KBM-7 (cell line): ENCODE measurements at regions not wholly inside any gene's neighbourhood (a gene's known extent, or its start where the extent isn't known, plus 50 kb on each side); places are given as distances from the start of the nearest gene placed in this dataset.

Source experiments
- DNase-seq: peaks from one replicate; pipeline ENCODE4 v3.0.0-alpha.2; 2015
- in situ Hi-C: fragments of 300-500 bp; cut with MboI; formaldehyde crosslinking; loops from 2 replicates; pipeline ENCODE4 v1.14.3; 2020; ENCODE audit warnings: low sequenced_read_pairs, low pct_unique_long_range_greater_than_20kb, mixed read lengths

GRCh38 chr20:24098886-24099285 lies 110.3 kb upstream of the GGTLC1 start:
- DNase-seq: no peak
- in situ Hi-C loops: no loop called here

DNA sequence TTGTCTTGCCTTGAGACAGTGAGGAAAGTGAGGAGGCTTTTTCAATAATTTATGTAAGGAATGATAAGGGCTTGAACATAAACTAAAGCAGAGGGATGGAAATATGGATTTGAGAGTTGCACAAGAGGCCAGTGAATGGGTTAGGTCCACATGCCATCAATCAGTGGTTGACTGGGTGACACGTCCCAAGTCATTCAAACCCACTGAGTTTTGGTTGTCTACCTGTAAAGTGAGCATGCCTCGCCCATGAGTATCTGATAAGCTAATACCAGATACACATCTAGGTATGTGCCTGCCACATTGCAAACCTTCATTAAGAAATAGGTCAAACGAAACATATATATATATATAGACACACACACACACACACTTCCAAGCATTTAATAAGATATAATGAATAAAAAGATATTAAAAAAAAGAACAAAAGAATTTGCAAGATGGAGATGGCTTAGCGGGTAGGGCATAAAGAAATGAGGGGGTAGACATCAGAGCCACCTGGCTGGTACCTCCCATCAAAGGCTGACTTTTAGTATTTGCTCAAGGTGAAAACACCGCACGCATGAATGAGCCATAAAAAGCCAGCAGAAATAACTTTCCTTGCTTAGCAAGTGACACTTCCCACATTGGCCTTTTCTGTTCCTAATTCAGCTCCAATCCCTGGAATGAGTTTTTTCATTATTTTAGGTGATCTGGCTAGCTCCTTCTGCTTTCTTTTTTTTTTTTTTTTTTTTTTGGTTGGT lies 109.1 kb upstream of the GGTLC1 start:
- no peak for DNase-seq
- in situ Hi-C loops: no loop called here

DNA sequence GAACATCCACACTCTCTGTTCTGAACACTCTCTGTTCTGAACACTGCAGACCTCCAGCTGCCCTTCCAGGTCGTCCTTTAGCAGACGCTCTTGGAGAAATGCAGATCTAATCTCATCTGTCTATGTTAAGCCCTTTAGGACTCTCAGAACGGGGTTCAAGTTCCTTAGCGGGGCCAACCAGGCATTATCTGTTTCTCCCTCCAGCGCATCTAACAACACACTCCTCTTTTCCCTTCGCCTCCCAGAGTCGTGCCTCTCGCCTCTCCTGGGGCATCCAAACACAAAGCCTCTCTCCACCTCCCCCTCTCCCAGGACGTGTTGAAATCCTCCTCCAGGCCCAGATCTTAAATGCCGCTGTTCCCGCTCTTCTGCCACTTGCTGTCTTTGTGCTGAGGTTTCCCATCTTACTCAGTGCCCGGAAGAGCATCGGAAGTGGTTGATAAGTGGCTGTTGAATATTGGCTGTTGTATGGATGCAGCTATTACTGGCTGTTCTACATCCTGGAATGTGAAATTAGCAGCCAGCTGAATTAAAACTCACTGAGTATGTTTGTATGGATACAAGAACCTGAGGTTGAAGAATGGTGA lies 108.4 kb upstream of the GGTLC1 start:
- no peak for DNase-seq
- in situ Hi-C loops: no loop called here

- no peak for DNase-seq
- in situ Hi-C loops: no loop called here
Measured at GRCh38 chr20:24096264-24096663, 107.7 kb upstream of the GGTLC1 start.

GRCh38 chr20:24095756-24096155 lies 107.2 kb upstream of the GGTLC1 start:
- no peak for DNase-seq
- in situ Hi-C loops: no loop called here

GRCh38 chr20:24095303-24095702 lies 106.7 kb upstream of the GGTLC1 start:
- in situ Hi-C loops: no loop called here
- DNase-seq: no peak

- in situ Hi-C loops: no loop called here
- DNase-seq: no peak
Measured at GRCh38 chr20:24089576-24089975, 101.0 kb upstream of the GGTLC1 start.

- in situ Hi-C loops: no loop called here
- DNase-seq: no peak
Measured at GRCh38 chr20:24086121-24086520, 97.5 kb upstream of the GGTLC1 start.

DNA sequence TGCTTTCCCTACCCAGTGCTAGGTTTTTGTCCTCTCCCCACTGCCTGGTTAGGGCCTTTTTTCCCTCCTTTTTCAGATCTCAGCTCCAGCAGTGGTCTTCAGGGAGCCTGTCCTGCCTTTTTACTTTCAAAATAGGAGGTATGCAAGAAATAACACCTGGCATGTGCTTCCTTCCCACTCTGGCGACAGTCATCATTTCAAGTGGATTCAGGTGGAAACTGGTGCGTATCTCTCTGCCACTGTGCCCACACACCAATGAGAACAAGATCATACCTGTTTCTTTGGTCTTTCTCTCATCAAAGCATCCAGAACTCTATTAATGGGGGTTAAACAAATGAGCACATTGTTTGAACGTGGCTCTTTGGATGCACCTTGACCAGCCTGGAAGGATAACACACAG lies 95.7 kb upstream of the GGTLC1 start:
- no peak for DNase-seq
- in situ Hi-C loops: no loop called here

DNA sequence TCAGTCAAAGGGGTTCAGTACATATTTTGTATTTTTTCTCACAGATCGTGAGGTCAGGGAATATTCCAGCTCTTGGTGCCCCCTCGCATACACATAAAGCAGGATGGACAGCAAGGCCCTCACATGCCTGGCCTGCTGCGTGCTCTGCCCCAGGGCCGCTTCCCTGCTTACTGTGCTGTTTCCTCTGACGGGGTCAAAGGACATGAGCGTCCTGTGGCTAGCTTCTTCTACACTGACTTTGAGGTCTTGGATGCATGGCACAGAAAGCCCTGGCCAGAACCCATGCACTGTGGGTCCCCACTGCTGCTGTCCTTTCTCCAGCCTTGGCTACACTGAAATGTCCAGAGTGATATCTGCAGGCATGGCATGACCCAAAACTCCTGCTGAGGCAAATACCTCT lies 92.5 kb upstream of the GGTLC1 start:
- in situ Hi-C loops: no loop called here
- no peak for DNase-seq

DNA sequence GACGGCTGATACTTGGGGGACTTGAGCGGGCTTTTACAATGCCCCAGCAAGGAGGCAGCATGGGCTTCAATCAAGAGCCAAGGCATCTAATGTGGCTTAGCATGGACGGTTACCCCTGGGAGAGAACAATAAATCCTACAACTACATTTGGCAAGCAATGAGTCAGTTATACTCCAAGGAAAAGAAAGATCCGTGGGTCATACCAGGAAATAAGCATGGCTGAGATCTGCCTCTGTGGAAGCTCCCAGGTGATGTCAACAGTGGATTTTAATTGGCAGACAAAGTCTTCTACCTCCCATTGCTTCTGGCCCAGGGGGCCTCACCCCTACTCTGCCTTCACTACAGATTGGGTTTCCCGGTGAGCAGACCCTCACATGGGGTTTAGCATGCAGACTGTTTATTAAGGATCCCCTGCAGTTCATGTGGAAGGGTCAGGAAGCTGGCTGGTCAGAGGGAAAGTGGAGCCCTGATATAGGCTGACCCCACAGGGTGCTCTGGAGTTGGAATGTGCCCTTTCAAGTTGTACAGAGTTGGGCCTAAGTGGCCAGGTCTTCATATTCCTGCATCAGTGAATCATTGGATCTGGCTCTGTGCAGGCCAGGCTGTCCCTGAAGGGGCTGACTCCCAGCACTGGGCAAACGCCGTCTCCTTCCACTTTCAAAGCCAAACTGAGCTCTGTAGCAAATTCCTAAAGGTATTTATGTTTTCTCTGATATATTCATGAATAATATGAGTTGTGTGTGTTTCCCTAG lies 91.3 kb upstream of the GGTLC1 start:
- DNase-seq: no peak
- in situ Hi-C loops: no loop called here

GRCh38 chr20:24077145-24077544 lies 88.6 kb upstream of the GGTLC1 start:
- no peak for DNase-seq
- in situ Hi-C loops: no loop called here

GRCh38 chr20:24070679-24071078 lies 82.1 kb upstream of the GGTLC1 start:
- in situ Hi-C loops: no loop called here
- no peak for DNase-seq

- in situ Hi-C loops: no loop called here
- DNase-seq: no peak
Measured at GRCh38 chr20:24066076-24066700, 77.6 kb upstream of the GGTLC1 start.

- in situ Hi-C loops: no loop called here
- no peak for DNase-seq
Measured at GRCh38 chr20:24064915-24065314, 76.3 kb upstream of the GGTLC1 start.

DNA sequence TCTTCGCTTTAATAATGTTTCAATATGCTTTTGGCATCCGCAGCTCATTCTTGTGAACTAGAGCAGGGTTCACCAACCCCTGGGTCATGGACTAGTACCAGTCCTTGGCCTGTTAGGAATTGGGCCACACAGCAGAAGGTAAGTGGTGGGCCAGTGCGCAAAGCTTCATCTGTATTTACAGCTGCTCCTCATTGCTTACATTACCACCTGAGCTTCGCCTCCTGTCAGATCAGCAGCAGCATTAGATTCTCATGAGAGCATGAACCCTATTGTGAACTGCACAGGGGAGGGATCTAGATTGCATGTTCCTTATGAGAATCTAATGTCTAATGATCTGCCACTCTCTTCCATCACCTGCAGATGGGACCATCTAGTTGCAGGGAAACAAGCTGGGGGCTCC lies 75.5 kb upstream of the GGTLC1 start:
- in situ Hi-C loops: no loop called here
- no peak for DNase-seq

GRCh38 chr20:24063100-24063499 lies 74.5 kb upstream of the GGTLC1 start:
- in situ Hi-C loops: no loop called here
- DNase-seq: no peak

DNA sequence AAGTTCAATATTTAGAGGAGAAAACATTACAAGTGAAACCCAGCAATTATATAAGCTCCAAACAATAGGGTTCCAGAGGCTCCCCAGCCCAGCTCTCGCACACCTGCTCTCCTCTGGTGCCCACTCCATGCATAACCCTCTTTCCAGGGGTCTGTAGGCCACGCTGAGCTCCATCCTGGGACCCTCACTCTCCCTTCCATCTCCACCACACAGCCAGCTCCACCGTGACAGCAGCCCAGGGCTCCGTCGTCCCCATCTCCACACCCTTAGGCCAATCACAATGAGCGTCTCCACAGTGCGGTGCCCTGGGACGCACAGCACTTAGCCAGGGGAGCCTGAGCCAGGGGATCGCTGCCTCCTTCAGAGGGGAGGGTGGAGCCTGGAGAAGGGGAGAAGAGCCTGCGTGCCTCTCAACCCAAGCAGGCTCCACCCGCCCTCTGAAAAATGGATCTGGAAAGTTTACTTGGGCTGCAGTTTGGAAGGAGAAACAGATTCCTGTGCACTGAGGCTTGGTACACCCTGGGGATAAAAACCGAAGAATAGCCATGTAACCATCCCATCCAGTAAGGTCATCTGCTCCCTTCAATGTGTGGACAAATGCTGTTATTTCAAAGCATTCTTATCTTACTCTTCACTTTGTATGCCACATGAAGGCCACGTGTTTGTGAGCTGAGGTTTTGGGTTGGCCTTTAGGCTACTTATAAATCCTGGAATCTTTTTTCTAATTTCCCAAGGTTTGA lies 72.4 kb upstream of the GGTLC1 start:
- DNase-seq: no peak
- in situ Hi-C loops: no loop called here

DNA sequence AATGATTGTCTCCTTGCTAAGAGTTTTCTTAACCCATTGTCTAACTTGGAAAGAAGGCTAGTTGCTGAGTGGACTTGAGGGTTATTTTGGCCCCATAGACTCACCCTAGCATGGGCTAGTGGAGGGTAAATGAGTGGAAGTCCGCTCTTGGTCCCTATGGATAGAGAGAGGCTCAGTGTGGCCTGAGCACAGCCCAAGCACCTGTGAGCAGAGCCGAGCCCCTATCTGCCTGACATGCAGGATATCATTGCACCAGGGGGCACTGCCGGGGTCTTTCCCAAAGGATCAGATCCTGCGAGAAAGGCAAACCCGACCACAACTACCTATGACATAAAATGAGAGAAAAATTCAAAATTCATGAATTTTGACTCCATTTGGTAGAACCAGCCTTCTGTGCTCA lies 70.6 kb upstream of the GGTLC1 start:
- in situ Hi-C loops: no loop called here
- no peak for DNase-seq
